Cardiac fibroblast (primary cell): ENCODE measurements at regions not wholly inside any gene's neighbourhood (a gene's known extent, or its start where the extent isn't known, plus 50 kb on each side); places are given as distances from the start of the nearest gene placed in this dataset.

Experiments
- DNase-seq, 2 donors: peaks; one replicate each; pipeline versions ENCODE4 v3.0.0 to v3.0.0-alpha.2; 2010; ENCODE audit warnings: low read depth in 2 of 2
- H3K4me3 ChIP-seq, 2 donors: replicated peaks in 1 of 2; 1 replicate in 1 of 2; 2 replicates in 1 of 2; pipeline ENCODE4 v1.5.1; 2011; ENCODE audit warnings: low read depth in 2 of 2, low read length in 2 of 2, mild to moderate bottlenecking in 2 of 2, moderate library complexity in 1 of 2
- CTCF ChIP-seq: IDR thresholded peaks from one replicate; pipeline ENCODE4 v1.5.1; 2011; ENCODE audit warnings: low read depth, mild to moderate bottlenecking, low read length, inconsistent platforms

- no peak for DNase-seq
- TF ChIP-seq CTCF = no peak
- H3K4me3 ChIP-seq = no peak overlapping the region
These were observed 481.5 kb upstream of the TUSC1 start for GRCh38 chr9:26159575-26160392.

GRCh38 chr9:26158631-26159150 lies 480.4 kb upstream of the TUSC1 start:
- no peak for DNase-seq
- no peak overlapping the region for H3K4me3 ChIP-seq
- TF ChIP-seq CTCF = no peak

- TF ChIP-seq CTCF = no peak
- DNase-seq = no peak
- no peak overlapping the region for H3K4me3 ChIP-seq
These were observed 479.2 kb upstream of the TUSC1 start for GRCh38 chr9:26157411-26157810.

GRCh38 chr9:26152350-26152749 lies 474.1 kb upstream of the TUSC1 start:
- TF ChIP-seq CTCF = no peak
- DNase-seq = no peak
- H3K4me3 ChIP-seq = no peak overlapping the region

- TF ChIP-seq CTCF = no peak
- no peak overlapping the region for H3K4me3 ChIP-seq
- DNase-seq = no peak
These were observed 469.9 kb upstream of the TUSC1 start for GRCh38 chr9:26148128-26148527.

GRCh38 chr9:26145938-26146337 lies 467.7 kb upstream of the TUSC1 start:
- H3K4me3 ChIP-seq = no peak overlapping the region
- DNase-seq = no peak
- TF ChIP-seq CTCF = no peak
